HG03108 (cell line): ENCODE measurements at regions not wholly inside any gene's neighbourhood (a gene's known extent, or its start where the extent isn't known, plus 50 kb on each side); places are given as distances from the start of the nearest gene placed in this dataset.
"Not testable (repeated sequence)": the region's sequence is repeated elsewhere in the genome, so short reads cannot be mapped to it uniquely, and the experiment has no call there.

Experiments
- ATAC-seq: cut with Tn5 transposase; IDR thresholded peaks from one replicate; pipeline ENCODE4 v1.9.1; 2021; ENCODE audit warnings: moderate library complexity; ENCODE audit not compliant: unreplicated experiment

DNA sequence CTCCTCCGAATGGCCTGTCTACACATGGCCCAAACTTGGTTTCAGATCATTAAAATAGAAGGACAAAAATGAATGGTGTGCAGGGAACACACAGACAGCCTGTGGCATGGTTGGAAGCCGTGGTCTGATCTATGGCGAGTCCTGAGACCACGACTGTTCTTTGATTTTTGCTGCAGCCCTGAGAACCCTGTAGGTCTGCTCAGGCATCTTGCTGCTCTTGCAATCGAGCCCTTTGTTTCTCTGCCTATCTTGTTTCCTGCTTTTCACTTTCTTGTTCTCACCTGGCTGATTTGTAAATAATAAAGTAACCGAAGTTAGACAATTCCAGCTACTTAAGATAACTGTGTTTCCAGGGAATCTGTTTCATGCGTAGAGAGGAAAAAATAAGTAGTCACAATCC, 54.1 kb upstream of the NBPF9 start:
- not testable (repeated sequence) for ATAC-seq

DNA sequence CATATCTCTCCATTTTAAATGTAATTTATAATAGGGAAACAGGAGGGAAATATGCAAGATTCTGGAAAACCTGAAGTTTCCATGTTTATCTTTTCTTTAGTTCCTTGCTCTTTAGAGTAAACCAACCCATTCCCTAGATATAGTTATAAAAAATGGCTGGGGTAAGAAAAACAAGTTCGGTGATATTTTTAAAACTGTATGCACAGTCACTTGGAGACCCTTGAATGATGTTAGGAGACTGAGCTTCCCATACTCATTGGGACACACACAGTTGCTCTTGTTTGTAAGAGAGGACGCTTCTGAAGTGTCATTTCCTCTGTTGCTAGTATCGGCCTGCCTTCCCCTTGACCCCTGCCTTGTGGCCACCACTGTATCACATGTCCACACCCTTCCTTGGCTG, 55.0 kb upstream of the NBPF9 start:
- ATAC-seq: not testable (repeated sequence)

DNA sequence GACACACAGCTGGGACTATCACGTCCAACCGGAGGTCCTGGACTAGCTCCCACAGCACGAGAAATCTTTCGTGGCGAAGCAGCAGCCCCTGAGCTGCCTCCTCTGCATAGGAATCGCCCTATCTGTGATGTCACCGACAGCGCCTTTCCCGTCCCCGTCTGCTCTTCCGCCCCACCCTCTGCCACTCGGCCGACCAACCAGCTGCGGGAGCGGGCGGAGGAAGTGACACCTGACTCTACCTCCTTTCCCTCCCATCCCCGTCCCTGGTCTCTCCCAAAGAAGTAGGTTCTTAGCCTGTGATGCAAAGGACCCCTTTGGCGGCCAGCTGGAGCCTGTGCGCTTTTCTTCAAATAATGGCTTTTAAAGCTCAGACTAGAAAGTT, 59.7 kb upstream of the NBPF9 start:
- peak; percentile 74 for ATAC-seq

DNA sequence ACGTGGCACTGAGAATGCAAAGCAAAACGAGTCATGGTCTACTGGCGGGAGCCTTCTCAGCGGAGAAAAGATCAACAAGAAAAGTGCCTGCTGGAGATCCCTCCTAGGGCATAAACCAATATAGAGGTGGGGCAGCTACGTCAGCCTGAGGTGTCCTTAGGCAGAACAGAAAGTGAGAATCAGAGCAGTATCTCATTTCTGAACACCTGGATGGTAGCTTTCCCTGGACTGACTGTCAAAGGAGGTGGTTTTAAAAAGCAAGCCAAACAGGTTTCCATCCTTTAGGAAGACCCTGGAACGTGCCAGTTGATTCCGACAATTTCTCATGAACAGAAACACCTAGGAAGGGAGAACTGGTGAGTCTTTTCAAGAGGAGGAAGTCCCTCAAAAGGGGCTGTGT, 71.4 kb upstream of the NBPF9 start:
- ATAC-seq: not testable (repeated sequence)

DNA sequence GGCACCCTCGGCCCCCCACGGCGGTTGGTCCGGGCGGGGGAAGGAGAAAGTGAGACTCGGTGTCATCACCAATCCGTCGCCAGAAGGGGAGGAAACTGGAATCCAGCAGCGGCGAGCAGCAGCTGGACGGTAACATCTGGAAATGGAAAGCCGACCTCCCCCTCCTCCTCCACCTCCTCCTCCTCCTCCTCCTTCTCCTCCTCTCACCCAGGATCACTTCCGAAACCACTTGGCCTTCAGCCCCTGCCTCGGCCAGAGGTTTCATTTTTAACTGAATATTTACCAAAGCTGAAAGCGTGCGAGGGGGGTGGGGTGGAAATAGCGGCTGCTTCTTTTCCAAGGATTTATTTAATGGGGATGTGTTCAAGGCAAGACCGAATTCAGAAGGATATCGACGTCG, 72.5 kb upstream of the NBPF9 start:
- not testable (repeated sequence) for ATAC-seq

DNA sequence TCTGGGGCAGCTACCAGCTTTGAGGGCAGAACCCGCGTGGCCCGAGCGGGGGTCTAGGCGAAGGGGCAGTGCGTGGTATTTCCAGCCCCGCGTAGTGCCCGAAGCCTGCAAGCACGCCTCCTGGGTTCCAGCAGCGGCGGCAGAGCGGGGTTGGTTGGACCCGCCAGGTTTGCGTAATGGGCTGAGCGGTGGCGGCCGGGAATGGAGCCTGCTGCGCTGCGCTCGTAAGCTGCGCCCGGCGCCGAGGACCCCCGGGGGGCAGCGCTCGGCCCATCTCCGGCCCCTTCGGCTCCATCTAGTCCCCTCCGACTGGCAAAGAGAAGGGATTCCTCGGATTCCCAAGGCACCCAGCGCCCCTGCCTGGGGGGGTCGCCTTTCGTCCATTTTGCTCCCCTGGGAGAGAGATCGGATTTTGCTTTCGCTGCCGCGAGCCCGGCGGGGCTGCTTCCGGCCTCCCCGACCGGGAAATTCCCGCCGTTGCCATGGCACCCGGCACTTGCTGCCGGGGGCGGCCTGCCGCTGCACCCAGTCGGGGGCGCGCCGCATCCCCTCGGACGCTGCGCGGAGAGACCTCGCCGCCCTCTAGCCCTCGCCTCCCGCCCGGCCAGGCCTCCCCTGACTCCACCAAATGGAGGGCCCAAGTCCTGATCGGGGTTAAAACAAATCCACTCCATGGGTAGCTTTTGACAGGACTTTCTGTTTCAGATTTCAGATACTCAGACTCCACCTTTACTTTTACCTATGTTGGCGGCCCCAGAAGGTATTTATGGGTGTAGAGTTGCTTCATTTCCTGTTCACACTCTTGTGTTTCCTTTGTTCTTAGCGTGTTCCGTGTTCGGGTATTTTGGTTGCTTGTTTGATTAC, 73.3 kb upstream of the NBPF9 start:
- ATAC-seq: not testable (repeated sequence)

DNA sequence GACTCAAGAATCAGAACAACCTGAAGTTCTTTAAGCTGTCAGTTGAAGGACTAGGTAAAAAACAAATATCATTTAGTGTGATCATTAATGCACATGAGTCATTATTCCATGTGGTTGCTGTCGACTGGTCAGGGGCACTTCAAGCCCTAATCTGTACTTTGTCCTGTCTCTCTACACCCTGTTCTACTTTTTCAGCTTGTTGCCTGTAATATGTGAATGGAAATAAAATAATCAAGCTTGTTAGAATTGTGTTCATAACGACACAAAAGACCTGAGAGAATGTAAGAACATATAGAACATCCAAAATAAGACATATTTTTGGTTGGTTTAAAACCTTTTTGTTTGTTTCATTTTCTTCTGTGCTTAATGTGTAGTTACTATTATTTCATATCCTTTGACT, 87.4 kb upstream of the NBPF9 start:
- ATAC-seq: not testable (repeated sequence)

DNA sequence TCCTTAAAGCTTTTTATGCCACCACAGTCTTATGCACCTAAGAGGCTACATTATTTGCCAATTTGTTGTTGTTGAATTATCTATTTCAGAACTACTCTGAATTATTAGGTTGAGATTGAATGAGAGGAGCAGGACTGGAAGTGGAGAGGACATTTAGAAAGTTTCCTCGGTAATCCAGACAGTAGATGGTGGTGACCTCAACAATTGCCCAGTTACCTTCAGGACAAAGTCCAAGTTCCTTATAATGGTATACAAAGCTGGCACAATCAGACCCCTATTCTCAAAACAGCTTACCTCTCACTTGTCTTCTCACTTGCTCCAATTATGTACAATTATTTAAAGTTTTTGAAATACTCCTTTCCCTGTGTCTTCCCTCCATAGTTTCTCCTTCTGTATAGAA, 93.3 kb upstream of the NBPF9 start:
- ATAC-seq: not testable (repeated sequence)

DNA sequence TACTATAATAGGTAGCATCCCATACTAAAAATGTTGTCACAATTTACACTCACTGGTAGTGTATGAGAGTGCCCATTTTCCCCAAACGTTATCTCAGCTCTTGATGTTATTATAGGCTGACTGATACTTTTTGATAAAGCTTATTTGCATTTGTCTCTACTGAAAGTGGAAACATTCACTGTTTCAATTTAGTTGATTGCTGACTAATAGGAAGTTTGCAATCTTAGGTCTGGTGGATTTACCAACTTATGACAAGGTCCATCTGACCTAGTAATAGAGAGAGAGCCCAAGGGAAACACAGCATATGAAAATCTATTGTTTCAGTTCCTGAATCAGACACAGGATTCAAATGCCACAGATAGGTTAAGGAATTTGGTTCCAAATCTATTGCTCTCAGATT, 97.2 kb upstream of the NBPF9 start:
- not testable (repeated sequence) for ATAC-seq

DNA sequence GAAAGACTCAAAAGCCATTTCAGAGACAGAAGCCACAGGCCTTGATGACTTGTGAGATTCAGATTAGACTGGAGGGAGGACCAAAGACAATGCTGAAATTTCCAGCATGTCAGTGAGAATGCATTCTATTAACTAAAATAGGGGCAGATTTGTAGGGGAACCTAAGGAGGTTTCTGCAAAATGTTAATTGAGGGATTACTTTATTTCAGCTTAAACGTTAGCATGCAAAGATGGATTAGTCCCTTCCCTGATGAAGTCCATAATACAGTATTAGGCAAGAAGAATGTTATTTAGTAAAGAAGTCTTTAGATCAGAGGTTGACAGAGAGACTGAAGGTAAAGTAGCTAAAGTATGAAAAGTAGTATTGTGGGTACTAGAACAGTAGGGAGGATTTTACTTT, 98.9 kb upstream of the NBPF9 start:
- ATAC-seq: not testable (repeated sequence)

DNA sequence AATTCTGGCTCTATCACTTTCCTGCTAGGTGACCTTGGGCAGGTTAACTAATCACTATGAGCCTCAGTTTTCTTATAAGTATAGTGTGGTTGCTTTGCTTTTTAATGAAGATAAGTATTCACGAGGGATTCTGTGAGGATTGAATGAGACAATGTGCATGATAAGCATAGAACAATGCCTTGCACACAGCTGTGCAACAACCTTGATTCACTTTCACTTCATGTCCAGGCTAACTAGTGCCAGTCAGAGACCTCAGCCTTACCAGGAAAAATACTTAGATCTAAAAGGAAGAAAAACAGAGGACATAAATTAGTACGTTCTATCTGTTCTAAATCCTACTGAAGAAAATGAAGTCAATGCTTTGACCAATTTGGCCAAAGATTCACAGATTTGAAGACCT, 101.0 kb upstream of the NBPF9 start:
- not testable (repeated sequence) for ATAC-seq

DNA sequence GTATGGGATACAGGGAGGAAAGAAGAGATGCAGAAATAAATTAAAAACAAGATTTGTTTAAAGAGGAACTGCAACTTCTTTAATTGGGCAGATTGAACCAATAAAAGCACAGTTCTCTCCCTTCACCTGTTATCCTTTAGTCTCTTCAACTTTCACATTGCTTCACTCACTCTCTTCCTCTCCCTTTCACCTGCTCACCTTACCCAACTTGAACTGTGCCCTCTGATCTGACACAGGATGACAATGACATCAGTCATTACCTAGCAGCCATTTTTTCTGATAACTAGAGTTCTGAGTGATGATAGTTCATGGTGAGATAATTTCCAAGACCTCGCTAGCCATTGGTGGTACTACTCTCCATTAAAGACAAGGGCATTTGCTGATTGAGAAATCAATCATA, 105.5 kb upstream of the NBPF9 start:
- ATAC-seq: not testable (repeated sequence)

DNA sequence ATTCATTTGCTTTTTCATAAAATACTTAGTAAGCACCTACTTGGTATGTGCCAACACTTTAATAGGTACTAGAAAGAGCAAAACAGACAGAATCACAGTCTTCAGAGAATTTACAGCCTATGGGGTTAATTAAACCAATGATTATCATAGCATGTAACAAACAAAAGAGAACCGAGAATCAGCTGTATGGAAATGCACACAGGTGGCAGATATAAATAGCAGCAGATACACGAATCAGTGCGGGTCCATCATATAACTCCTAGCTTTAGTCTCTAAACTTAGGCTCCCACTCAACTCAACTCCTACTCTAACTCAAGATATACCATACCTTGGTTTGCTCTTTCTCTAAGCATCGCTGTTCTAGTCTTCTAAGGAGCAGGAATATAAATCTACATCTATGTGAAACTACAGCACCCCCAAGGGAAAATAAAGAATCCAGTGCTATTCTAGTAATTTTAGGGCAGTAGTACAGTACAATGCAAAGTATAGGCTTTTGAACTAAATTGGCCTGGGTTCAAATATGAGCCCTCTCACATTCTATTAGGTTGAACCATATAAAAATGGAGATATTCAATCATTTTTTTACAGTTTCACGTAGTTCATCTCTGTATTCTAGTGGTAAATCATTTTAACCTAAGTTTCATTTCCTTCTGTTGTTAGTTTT, 108.5 kb upstream of the NBPF9 start:
- ATAC-seq: peak; percentile 69

DNA sequence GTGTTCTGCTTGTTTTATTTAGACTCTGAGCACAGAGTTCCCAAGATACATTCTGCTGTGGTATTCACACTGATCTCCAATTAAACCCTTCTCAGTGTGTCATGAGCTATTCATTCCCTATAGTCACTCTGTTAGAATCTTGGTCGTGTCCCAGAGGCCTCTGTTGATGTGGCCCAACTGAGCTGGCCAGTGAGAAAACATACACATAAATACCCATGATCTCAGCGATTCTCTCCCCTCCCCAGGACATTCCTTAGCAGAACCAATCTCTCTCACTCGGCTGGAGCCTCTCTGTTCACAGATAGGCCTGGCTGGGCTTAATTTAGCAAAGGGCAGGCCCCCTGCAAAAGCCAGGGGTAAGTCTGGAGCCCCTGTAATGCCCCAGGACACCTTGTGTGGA, 109.6 kb upstream of the NBPF9 start:
- not testable (repeated sequence) for ATAC-seq

DNA sequence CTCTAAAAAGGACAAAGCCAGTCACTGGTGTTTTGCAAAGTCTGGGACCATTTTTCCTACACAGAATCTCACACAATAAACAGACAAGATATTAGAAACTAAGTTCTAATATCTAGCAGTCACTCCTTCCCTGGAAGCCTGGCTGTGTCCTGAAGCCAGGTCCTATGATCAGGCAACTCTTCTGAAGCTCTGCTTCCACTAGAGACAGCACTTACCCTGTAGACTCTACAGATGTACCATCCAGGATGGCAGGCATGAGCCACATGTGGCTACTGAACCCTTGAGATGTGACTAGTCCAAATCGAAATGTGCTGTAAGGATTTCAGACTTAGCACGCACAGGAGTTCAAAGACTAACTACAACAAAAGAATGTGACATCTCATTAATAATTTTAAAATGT, 110.3 kb upstream of the NBPF9 start:
- not testable (repeated sequence) for ATAC-seq

DNA sequence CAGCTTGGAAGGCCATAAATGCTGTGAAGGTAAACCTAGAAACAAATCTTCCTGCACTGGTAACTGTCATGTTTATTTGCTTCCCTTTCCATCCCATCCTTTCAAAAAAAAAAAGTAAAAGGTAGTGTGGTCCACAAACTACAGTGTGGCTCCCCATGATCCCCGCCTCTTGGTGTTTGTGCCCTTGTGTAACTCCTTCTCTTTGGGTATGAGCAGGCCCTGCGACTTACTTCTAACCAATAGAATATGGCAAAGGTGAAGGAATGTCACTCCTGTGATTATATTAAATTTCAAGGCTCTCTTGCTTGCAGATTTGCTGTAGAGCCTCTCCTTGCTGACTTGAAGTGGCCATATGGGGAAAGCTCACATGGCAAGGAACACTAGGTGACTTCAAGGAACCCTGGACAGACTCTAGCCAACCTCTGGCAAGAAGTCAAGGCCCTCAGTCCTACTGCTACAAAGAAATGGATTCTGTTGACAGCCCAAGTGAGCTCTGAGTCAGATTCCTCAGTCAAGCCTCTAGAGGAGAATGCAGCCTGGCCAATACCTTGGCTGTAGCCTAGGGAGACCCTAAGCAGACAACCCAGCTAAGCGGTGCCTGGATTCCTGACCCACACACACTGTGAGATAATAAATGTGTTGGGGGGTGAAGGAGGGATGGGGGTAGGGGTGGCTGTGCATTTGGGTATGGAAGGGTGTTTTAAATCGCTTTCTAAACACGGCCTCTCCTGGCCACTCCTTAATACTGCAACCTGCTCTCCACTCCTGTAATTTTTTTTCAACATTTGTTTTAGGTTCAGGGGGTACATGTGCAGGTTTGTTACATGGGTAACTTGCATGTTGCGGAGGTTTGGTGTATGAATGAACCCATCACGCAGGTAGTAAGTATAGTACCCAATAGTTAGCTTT, 115.0 kb upstream of the NBPF9 start:
- not testable (repeated sequence) for ATAC-seq

DNA sequence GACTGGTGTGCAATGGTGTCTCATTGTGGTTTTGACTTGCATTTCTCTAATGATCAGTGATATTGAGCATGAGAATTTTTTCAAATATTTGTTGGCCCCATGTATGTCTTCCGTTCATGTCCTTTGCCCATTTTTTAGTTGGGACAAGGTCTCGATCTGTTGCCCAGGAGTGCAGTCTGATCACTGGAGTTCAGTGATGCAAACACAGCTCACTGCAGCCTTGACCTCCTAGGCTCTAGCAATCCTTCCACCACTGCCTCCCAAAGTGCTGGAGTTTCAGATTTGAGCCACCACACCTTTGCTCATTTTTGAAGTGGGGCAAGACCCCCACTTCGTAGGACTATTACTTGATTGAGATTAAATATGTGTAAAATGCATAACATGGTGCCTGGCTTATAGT, 116.2 kb upstream of the NBPF9 start:
- not testable (repeated sequence) for ATAC-seq

DNA sequence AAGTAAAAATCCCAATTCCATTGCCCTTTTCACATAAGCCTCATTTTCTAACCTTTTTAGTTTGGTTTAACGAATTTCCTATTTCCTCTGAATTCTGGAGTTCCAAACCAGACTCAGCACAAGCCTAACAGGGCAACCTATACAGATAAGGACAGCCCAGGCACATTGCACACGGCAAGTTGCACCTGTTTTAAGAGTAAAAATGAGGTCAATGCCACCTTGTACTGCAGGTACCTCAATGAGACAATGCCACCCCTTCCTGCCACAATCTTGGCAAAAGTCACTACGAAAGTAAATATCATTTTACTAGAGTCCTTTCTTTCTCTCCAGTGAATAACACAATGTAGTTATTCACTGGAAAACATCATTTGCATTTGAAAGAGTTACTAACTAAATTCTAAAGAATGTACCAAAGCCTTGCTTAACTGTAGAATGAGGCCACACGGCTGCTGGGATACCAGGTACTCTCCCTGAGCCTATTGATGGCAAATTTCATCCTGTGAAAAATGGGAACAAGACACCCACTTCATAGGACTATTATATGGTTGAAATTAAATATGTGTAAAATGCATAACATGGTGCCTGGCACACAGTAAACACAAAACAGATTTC, 117.2 kb upstream of the NBPF9 start:
- ATAC-seq: not testable (repeated sequence)

DNA sequence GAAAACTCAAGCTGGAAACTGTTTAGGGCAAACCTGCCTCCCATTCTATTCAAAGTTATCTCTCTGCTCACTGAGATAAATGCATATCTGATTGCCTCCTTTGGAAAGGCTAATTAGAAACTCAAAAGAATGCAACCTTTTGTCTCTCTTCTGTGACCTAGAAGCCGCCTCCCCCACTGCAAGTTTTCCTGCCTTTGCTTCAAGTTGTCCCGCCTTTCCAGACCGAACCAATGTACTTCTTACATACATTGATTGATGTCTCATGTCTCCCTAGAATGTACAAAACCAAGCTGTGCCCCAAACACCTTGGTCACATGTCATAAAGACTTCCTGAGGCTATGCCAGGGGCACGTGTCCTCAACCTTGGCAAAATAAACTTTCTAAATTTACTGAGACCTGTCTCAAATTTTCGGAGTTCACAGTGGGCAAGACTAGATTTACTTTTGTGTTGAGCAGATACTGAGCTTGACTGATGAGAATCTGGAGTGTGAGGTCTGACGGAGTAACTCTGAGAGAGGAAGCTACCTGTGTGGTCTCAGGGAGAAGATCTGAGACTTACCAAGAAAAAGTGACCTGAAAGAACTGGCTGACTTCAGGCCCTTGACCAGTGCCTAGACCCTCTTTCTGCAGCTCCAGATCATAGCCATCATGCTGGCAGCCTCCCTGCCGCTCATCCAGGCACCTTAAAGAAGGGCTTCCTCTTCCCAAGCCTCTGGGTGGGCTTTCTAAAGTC, 124.7 kb upstream of the NBPF9 start:
- ATAC-seq: not testable (repeated sequence)
